OCI-LY1 (cell line): ENCODE measurements at regions not wholly inside any gene's neighbourhood (a gene's known extent, or its start where the extent isn't known, plus 50 kb on each side); places are given as distances from the start of the nearest gene placed in this dataset.

Experiments
- H2AFZ ChIP-seq: fragments of 200-600 bp; sonication (generic), shearing (Covaris generic); 2 replicates; pipeline ENCODE4 v1.6.0; 2014; ENCODE audit warnings: antibody characterized with exemption, mild to moderate bottlenecking, low read length
- H3F3A ChIP-seq: fragments of 200-600 bp; sonication (generic), shearing (Covaris generic); 2 replicates; pipeline ENCODE4 v1.6.0; 2014; ENCODE audit warnings: mild to moderate bottlenecking, antibody characterized with exemption, low read length, moderate library complexity; ENCODE audit not compliant: insufficient read depth
- H3K27ac ChIP-seq: fragments of 200-600 bp; sonication (generic); 2 replicates; pipeline ENCODE4 v1.5.1; 2014; ENCODE audit warnings: low read length, mixed run types, mild to moderate bottlenecking, low read depth; ENCODE audit not compliant: poor library complexity, severe bottlenecking
- H3K27me3 ChIP-seq: fragments of 200-600 bp; sonication (generic); 2 replicates; pipeline ENCODE4 v1.6.0; 2014; ENCODE audit warnings: antibody characterized with exemption, mild to moderate bottlenecking, low read length, moderate library complexity; ENCODE audit not compliant: insufficient read depth
- H3K36me3 ChIP-seq: fragments of 200-600 bp; sonication (generic); 2 replicates; pipeline ENCODE4 v1.6.1; 2014; ENCODE audit warnings: mild to moderate bottlenecking, antibody characterized with exemption, low read length, moderate library complexity, mixed read lengths; ENCODE audit not compliant: insufficient read depth
- H3K4me1 ChIP-seq: fragments of 200-600 bp; sonication (generic); 2 replicates; pipeline ENCODE4 v1.5.1; 2014; ENCODE audit warnings: mild to moderate bottlenecking, low read length, moderate library complexity; ENCODE audit not compliant: insufficient read depth, severe bottlenecking
- H3K4me2 ChIP-seq: fragments of 200-600 bp; sonication (generic), shearing (Covaris generic); 2 replicates; pipeline ENCODE4 v1.6.1; 2014; ENCODE audit warnings: low read length
- H3K4me3 ChIP-seq: fragments of 200-600 bp; sonication (generic); 2 replicates; pipeline ENCODE4 v1.5.1; 2014; ENCODE audit warnings: low read length, low read depth, mild to moderate bottlenecking, mixed read lengths; ENCODE audit not compliant: poor library complexity, severe bottlenecking
- H3K79me2 ChIP-seq: fragments of 200-600 bp; shearing (Covaris generic); 2 replicates; pipeline ENCODE4 v1.6.1; 2016; ENCODE audit warnings: mixed run types, low read length, mixed read lengths; ENCODE audit not compliant: insufficient read depth
- H3K9ac ChIP-seq: fragments of 200-600 bp; sonication (generic), shearing (Covaris generic); 2 replicates; pipeline ENCODE4 v1.6.1; 2014; ENCODE audit warnings: mild to moderate bottlenecking, low read length, mixed read lengths
- H3K9me2 ChIP-seq: fragments of 200-600 bp; sonication (generic), shearing (Covaris generic); 2 replicates; pipeline ENCODE4 v1.6.1; 2014; ENCODE audit warnings: low read depth, mild to moderate bottlenecking, low read length, mixed read lengths
- H3K9me3 ChIP-seq: fragments of 200-600 bp; shearing (Covaris generic); 2 replicates; pipeline ENCODE4 v1.6.1; 2014; ENCODE audit warnings: low read length, mixed read lengths
- H4K20me1 ChIP-seq: fragments of 200-600 bp; sonication (generic), shearing (Covaris generic); 2 replicates; pipeline ENCODE4 v1.6.0; 2016; ENCODE audit warnings: mild to moderate bottlenecking, low read length; ENCODE audit not compliant: insufficient read depth
- EZH2 ChIP-seq: fragments of 200-600 bp; sonication (generic), shearing (Covaris generic); IDR thresholded peaks from 2 replicates; pipeline ENCODE4 v1.8.0; 2017; ENCODE audit warnings: borderline replicate concordance, mixed run types, mild to moderate bottlenecking, antibody characterized with exemption, low read length, moderate library complexity, mixed read lengths
- TF ChIP-seq, protein P1 (sequence below): fragments of 200-600 bp; sonication (generic), shearing (Covaris generic); IDR thresholded peaks from 2 replicates; pipeline ENCODE4 v1.5.1; 2017; ENCODE audit warnings: mild to moderate bottlenecking, antibody characterized with exemption, low read length, moderate library complexity, mixed read lengths

DNA sequence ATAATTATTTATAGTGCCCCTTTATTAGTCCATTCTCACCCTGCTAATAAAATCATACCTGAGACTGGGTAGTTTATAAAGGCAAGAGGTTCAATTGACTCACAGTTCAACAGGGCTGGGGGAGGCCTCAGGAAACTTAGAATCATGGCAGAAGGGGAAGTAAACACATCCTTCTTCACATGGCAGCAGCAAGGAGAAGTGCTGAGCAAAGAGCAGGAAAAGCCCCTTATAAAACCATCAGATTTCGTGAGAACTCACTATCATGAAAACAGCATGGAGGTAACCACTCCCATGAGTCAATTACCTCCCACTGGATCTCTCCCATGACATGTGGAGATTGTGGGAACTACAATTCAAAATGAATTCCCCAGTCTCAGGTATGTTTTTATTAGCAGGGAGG lies 89.9 kb upstream of the STARD13 start:
- no peaks in the 10 kb centered on the region for H3K79me2 ChIP-seq
- no peaks in the 10 kb centered on the region for H3K36me3 ChIP-seq
- H4K20me1 ChIP-seq = no peaks in the 10 kb centered on the region
- H2AFZ ChIP-seq = no peak overlapping the region
- TF ChIP-seq, protein P1, sequence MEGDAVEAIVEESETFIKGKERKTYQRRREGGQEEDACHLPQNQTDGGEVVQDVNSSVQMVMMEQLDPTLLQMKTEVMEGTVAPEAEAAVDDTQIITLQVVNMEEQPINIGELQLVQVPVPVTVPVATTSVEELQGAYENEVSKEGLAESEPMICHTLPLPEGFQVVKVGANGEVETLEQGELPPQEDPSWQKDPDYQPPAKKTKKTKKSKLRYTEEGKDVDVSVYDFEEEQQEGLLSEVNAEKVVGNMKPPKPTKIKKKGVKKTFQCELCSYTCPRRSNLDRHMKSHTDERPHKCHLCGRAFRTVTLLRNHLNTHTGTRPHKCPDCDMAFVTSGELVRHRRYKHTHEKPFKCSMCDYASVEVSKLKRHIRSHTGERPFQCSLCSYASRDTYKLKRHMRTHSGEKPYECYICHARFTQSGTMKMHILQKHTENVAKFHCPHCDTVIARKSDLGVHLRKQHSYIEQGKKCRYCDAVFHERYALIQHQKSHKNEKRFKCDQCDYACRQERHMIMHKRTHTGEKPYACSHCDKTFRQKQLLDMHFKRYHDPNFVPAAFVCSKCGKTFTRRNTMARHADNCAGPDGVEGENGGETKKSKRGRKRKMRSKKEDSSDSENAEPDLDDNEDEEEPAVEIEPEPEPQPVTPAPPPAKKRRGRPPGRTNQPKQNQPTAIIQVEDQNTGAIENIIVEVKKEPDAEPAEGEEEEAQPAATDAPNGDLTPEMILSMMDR = no peak
- no peak for TF ChIP-seq EZH2
- no peak overlapping the region for H3K4me2 ChIP-seq
- H3K27ac ChIP-seq = no peak overlapping the region
- no peaks in the 10 kb centered on the region for H3F3A ChIP-seq
- H3K9me3 ChIP-seq = no peaks in the 10 kb centered on the region
- no peaks in the 10 kb centered on the region for H3K9me2 ChIP-seq
- no peak overlapping the region for H3K9ac ChIP-seq
- H3K27me3 ChIP-seq = no peaks in the 10 kb centered on the region
- no peaks in the 10 kb centered on the region for H3K4me1 ChIP-seq
- no peak overlapping the region for H3K4me3 ChIP-seq

DNA sequence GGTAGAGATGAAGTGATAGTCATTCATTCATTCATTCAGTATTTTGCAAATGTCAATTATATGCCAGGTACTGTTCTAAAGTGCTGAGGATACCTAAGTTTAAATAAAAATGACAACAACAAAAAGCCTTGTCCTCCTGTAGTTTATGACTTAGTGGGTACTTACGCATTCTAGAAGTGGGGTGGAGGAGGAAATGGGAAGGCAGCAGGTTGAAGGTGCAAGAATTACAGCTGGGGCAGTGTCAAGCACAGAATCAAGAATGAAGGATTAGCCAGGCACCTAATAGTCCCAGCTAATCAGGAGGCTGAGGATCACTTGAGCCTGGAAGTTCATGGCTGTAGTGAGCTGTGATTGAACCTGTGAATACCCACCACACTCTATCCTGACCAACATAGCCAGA lies 90.7 kb upstream of the STARD13 start:
- no peaks in the 10 kb centered on the region for H4K20me1 ChIP-seq
- H3K79me2 ChIP-seq = no peaks in the 10 kb centered on the region
- H3K9me2 ChIP-seq = no peaks in the 10 kb centered on the region
- TF ChIP-seq, protein P1 = no peak
- TF ChIP-seq EZH2 = no peak
- no peak overlapping the region for H3K4me2 ChIP-seq
- no peak overlapping the region for H2AFZ ChIP-seq
- H3K4me1 ChIP-seq = no peaks in the 10 kb centered on the region
- no peaks in the 10 kb centered on the region for H3K36me3 ChIP-seq
- no peaks in the 10 kb centered on the region for H3K27me3 ChIP-seq
- no peaks in the 10 kb centered on the region for H3K9me3 ChIP-seq
- no peak overlapping the region for H3K4me3 ChIP-seq
- no peak overlapping the region for H3K27ac ChIP-seq
- no peak overlapping the region for H3K9ac ChIP-seq
- no peaks in the 10 kb centered on the region for H3F3A ChIP-seq

DNA sequence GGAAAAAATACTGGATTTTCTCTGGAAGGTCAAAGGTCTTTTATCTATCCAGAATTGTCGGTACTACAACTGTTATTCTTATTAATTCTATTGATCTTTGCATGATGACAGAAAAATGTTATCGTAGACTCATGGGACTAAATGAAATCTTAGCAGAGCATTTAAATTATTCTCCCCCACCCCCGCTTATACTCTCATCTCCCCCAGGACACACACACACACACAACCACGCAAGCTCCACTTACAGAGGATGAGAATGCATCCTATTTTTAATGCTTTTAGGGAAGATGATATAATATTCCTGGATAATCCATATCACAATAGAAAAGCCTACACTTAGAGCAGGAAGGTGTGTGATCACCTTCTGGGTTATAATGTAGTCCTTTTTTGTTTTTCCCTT lies 91.9 kb upstream of the STARD13 start:
- Histone ChIP-seq H3K4me3 (no peak overlapping the region), H3K4me2 (no peak overlapping the region), H3K27ac (no peak overlapping the region), H3K9ac (no peak overlapping the region), H3K27me3 (no peaks in the 10 kb centered on the region), H3K79me2 (no peaks in the 10 kb centered on the region), H3K9me2 (no peaks in the 10 kb centered on the region), H3F3A (no peaks in the 10 kb centered on the region), H3K36me3 (no peaks in the 10 kb centered on the region), H2AFZ (no peak overlapping the region), H4K20me1 (no peaks in the 10 kb centered on the region), H3K4me1 (no peaks in the 10 kb centered on the region), H3K9me3 (no peaks in the 10 kb centered on the region)
- TF ChIP-seq, protein P1 = no peak
- no peak for TF ChIP-seq EZH2
